ENCODE measurements at regions not wholly inside any gene's neighbourhood (a gene's known extent, or its start where the extent isn't known, plus 50 kb on each side); places are given as distances from the start of the nearest gene placed in this dataset.

GRCh38 chr17:13941781-13942180 lies 127.5 kb upstream of the COX10 start:
- TF ChIP-seq CTCF (IDR thresholded peaks at IDR 0.05; ENCODE audit: insufficient read depth, low read depth, low read length) = no peak
- no peak for TF ChIP-seq EZH2 (IDR thresholded peaks at IDR 0.05; ENCODE audit: insufficient read depth, low read length)
